ENCODE measurements at regions not wholly inside any gene's neighbourhood (a gene's known extent, or its start where the extent isn't known, plus 50 kb on each side); places are given as distances from the start of the nearest gene placed in this dataset.

DNA sequence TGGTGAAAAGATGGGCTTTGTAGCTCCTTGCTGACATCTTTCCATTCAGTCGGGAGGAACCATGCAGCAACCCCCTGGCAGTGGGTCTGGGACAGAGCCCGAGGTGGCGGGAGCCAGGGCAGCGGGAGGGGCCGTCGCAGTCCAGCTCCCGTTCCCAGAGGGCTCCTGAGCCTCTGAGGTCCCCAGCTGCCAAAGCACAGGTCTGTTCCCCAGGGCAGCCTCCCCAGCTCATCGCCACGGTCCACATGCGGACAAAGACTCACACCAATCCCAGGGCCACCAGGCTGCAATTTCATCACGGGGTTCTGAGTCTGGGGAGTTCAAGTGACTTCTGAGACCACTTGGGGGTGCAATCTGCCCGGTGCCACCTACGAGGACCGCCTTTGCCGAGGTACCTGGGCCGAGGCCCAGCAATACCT is 196.0 kb downstream of the RBFOX3 start:
- no peak for TF ChIP-seq POLR2A (IDR thresholded peaks at IDR 0.05)
- TF ChIP-seq CTCF (IDR thresholded peaks at IDR 0.05) = no peak

All from body of pancreas (tissue), 4 donors.